BLaER1 treated with 17β-estradiol and CSF1 and Interleukin-3, amounts not matched to agents 10 nM and 100 nM (cell line): ENCODE measurements at regions not wholly inside any gene's neighbourhood (a gene's known extent, or its start where the extent isn't known, plus 50 kb on each side); places are given as distances from the start of the nearest gene placed in this dataset.

Experiments
- H3K27ac ChIP-seq, 11 experiments: shearing (Covaris generic); formaldehyde crosslinking; 2 replicates each; pipeline ENCODE4 v1.8.1; 2022
- H3K27me3 ChIP-seq, 11 experiments: shearing (Covaris generic); formaldehyde crosslinking; 2 replicates each; pipeline ENCODE4 v1.8.1; 2022
- H3K36me3 ChIP-seq, 11 experiments: shearing (Covaris generic); formaldehyde crosslinking; 2 replicates each; pipeline ENCODE4 v1.8.1; 2022
- H3K4me1 ChIP-seq, 10 experiments: shearing (Covaris generic); formaldehyde crosslinking; 2 replicates each; pipeline ENCODE4 v1.8.1; 2022
- H3K4me2 ChIP-seq, 11 experiments: shearing (Covaris generic); formaldehyde crosslinking; 2 replicates each; pipeline ENCODE4 v1.8.1; 2022
- H3K4me3 ChIP-seq, 10 experiments: shearing (Covaris generic); formaldehyde crosslinking; 2 replicates each; pipeline ENCODE4 v1.8.1; 2022
- H3K9ac ChIP-seq, 11 experiments: shearing (Covaris generic); formaldehyde crosslinking; 2 replicates each; pipeline ENCODE4 v1.8.1; 2022
- H3K9me3 ChIP-seq, 11 experiments: shearing (Covaris generic); formaldehyde crosslinking; replicated peaks in 1 of 11; 2 replicates each; pipeline ENCODE4 v1.8.1; 2022
- H4K20me1 ChIP-seq, 11 experiments: shearing (Covaris generic); formaldehyde crosslinking; 2 replicates each; pipeline ENCODE4 v1.8.1; 2022
- Cebpa-rat ChIP-seq, 11 experiments: shearing (Covaris generic); IDR thresholded peaks; 2 replicates each; pipeline ENCODE4 v1.8.1; 2022

DNA sequence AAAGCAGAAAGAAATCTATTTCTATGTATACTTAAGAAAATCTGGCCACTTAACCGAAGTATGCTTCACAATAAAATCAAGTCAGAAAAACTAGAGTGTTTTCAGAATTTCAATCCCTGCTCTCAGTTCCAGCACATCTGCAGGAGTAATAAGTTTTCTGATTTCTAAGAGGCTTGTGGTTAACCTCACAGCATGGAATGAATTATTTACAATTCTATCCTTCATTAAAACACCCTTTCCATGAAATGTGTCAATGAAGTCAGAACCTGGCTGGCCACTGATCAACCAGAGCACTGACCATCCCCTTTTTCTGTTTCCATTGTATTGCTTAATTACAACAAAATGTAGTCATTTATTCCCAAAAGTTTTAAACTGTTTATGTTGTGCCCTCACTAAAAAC is 781.4 kb upstream of the INTU start:
- no peak overlapping the region for H3K4me3 ChIP-seq
- H3K4me1 ChIP-seq, result peaks cover 0 to 16% (median 2%) of the 10 kb centered on the region in 10 experiments; a peak in 9 of 20 replicates
- H3K27ac ChIP-seq, result no peak overlapping the region
- H3K9me3 ChIP-seq, result no peaks in the 10 kb centered on the region
- TF ChIP-seq Cebpa-rat (IDR thresholded peaks at IDR 0.05), result no peak
- no peaks in the 10 kb centered on the region for H4K20me1 ChIP-seq
- H3K9ac ChIP-seq, result no peak overlapping the region
- H3K36me3 ChIP-seq, result no peaks in the 10 kb centered on the region
- no peak overlapping the region for H3K4me2 ChIP-seq
- no peaks in the 10 kb centered on the region for H3K27me3 ChIP-seq

DNA sequence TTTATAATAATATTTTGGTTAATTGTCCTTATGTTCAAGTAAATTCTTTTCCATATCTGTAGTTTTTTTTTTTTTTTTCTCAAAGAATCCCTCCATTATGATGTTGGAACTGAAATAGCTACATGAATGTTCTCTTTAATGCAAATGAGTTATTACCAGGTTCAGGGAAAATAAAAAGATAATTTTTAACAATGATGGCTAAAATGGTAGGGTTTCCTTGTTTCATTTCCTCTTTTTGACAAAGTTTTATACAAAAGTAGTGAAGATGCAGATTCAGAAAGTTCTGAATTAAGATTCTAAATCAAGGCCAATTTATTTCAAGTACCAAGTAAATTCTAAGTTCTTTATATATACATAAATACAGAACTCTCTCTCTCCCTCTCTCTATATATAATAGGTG is 779.0 kb upstream of the INTU start:
- no peak for TF ChIP-seq Cebpa-rat (IDR thresholded peaks at IDR 0.05)
- no peak overlapping the region for H3K27ac ChIP-seq
- no peaks in the 10 kb centered on the region for H3K27me3 ChIP-seq
- no peaks in the 10 kb centered on the region for H4K20me1 ChIP-seq
- H3K9ac ChIP-seq, result no peak overlapping the region
- no peak overlapping the region for H3K4me2 ChIP-seq
- peaks cover 0 to 16% (median 2%) of the 10 kb centered on the region in 10 experiments; a peak in 9 of 20 replicates for H3K4me1 ChIP-seq
- H3K4me3 ChIP-seq, result no peak overlapping the region
- H3K9me3 ChIP-seq, result no peaks in the 10 kb centered on the region
- H3K36me3 ChIP-seq, result no peaks in the 10 kb centered on the region

DNA sequence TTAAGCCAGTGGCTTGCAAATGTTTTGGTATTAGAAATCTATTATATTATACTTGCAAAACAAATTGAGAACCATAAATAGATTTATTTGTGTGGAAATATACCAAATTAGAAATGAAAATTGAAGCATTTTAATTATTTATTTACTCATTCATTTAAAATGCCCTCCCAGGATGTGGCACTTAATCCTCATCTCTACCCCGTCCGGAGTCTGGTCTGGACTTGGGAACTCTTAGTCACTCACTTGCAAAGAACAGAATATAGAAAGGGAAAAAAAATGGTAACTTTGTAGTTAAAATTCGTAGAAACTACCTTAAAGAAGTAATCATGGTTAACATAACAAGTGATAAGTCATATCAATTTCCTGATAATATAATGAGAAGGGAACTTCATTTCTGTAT is 775.9 kb upstream of the INTU start:
- Histone ChIP-seq H3K36me3 (no peaks in the 10 kb centered on the region), H3K27me3 (no peaks in the 10 kb centered on the region), H3K4me1 (0 out of 20 replicates have a peak, but pooled peaks cover 0 to 7% (median 0%) of the 10 kb centered on the region in 10 experiments), H3K4me3 (no peak overlapping the region), H3K9ac (no peak overlapping the region), H4K20me1 (no peaks in the 10 kb centered on the region), H3K9me3 (no peaks in the 10 kb centered on the region), H3K27ac (no peak overlapping the region), H3K4me2 (no peak overlapping the region)
- no peak for TF ChIP-seq Cebpa-rat (IDR thresholded peaks at IDR 0.05)

DNA sequence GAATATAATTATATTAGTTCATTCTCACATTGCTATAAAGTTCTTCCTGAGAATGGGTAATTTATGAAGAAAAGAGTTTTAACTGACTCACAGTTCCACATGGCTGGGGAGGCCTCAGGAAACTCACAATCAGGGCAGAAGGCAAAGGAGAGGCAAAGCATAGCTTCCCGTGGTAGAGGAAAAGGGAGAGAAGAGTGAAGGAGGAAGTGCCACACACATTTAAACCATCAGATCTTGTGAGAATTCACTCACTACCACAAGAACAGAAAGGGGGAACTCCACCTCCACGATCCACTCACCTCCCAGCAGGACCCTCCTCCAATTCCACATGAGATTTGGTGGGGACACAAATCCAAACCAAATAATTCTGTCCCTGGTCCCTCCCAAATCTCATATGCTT is 773.4 kb upstream of the INTU start:
- Histone ChIP-seq H3K4me1 (0 out of 20 replicates have a peak, but pooled peaks cover 0 to 4% (median 0%) of the 10 kb centered on the region in 10 experiments), H3K9me3 (no peaks in the 10 kb centered on the region), H3K36me3 (no peaks in the 10 kb centered on the region), H3K27me3 (no peaks in the 10 kb centered on the region), H3K9ac (no peak overlapping the region), H3K27ac (no peak overlapping the region), H3K4me2 (no peak overlapping the region), H4K20me1 (no peaks in the 10 kb centered on the region), H3K4me3 (no peak overlapping the region)
- TF ChIP-seq Cebpa-rat (IDR thresholded peaks at IDR 0.05), result no peak

GRCh38 chr4:126859872-126860271 is 772.9 kb upstream of the INTU start:
- Histone ChIP-seq H3K4me2 (no peak overlapping the region), H3K9me3 (no peaks in the 10 kb centered on the region), H3K4me1 (0 out of 20 replicates have a peak, but pooled peaks cover 0 to 4% (median 0%) of the 10 kb centered on the region in 10 experiments), H4K20me1 (no peaks in the 10 kb centered on the region), H3K4me3 (no peak overlapping the region), H3K36me3 (no peaks in the 10 kb centered on the region), H3K27me3 (no peaks in the 10 kb centered on the region), H3K9ac (no peak overlapping the region), H3K27ac (no peak overlapping the region)
- no peak for TF ChIP-seq Cebpa-rat (IDR thresholded peaks at IDR 0.05)

GRCh38 chr4:126860308-126860707 is 772.4 kb upstream of the INTU start:
- Histone ChIP-seq H3K9ac (no peak overlapping the region), H3K4me3 (no peak overlapping the region), H3K36me3 (no peaks in the 10 kb centered on the region), H3K4me2 (no peak overlapping the region), H3K27me3 (no peaks in the 10 kb centered on the region), H4K20me1 (no peaks in the 10 kb centered on the region), H3K27ac (no peak overlapping the region), H3K4me1 (0 out of 20 replicates have a peak, but pooled peaks cover 0 to 4% (median 0%) of the 10 kb centered on the region in 10 experiments), H3K9me3 (no peaks in the 10 kb centered on the region)
- no peak for TF ChIP-seq Cebpa-rat (IDR thresholded peaks at IDR 0.05)

- Histone ChIP-seq H3K9me3 (peaks cover 19 to 38% (median 28%) of the 10 kb centered on the region in 11 experiments), H3K27ac (no peak overlapping the region), H3K9ac (no peak overlapping the region), H4K20me1 (no peaks in the 10 kb centered on the region), H3K4me3 (no peak overlapping the region), H3K4me1 (no peaks in the 10 kb centered on the region), H3K36me3 (no peaks in the 10 kb centered on the region), H3K27me3 (no peaks in the 10 kb centered on the region), H3K4me2 (no peak overlapping the region)
- no peak for TF ChIP-seq Cebpa-rat (IDR thresholded peaks at IDR 0.05)
Measured at GRCh38 chr4:126869967-126870366, 762.8 kb upstream of the INTU start.

DNA sequence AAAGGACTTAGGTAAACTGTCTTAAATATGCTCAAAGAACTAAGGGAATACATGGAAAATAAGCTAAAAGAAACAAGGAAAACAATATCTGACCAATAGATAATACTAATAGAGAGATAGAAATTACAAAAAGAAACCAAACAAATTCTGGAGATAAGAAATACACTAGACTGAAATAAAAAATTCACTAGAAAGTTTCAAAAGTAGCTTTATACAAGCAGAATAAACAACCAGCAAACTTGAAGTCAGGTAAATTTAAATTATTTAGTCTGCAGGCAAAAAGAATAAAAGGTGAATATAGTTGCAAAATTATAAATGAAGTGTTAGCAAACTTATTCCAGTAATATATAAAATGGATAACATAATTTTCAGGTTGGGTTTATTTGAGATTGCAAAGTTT is 760.9 kb upstream of the INTU start:
- Histone ChIP-seq H3K27ac (no peak overlapping the region), H3K9ac (no peak overlapping the region), H3K4me1 (no peaks in the 10 kb centered on the region), H4K20me1 (no peaks in the 10 kb centered on the region), H3K9me3 (peaks cover 19 to 38% (median 28%) of the 10 kb centered on the region in 11 experiments), H3K4me3 (no peak overlapping the region), H3K36me3 (no peaks in the 10 kb centered on the region), H3K4me2 (no peak overlapping the region), H3K27me3 (no peaks in the 10 kb centered on the region)
- TF ChIP-seq Cebpa-rat (IDR thresholded peaks at IDR 0.05), result no peak

DNA sequence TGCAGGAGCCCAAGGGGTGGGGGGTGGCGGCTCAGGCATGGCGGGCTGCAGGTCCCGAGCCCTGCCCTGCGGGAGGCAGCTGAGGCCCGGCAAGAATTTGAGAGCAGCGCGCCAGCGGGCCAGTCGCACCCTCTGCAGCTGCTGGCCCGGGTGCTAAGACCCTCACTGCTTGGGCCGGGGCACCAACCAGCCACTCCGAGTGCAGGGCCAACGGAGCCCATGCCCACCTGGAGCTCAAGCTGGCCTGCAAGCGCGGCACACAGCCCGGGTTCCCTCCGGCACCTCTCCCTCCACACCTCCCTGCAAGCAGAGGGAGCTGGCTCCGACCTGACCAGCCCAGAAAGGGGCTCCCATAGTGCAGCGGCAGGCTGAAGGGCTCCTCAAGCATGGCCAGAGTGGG is 758.2 kb upstream of the INTU start:
- no peaks in the 10 kb centered on the region for H3K36me3 ChIP-seq
- TF ChIP-seq Cebpa-rat (IDR thresholded peaks at IDR 0.05), result no peak
- no peaks in the 10 kb centered on the region for H4K20me1 ChIP-seq
- H3K4me3 ChIP-seq, result no peak overlapping the region
- peaks cover 19 to 38% (median 28%) of the 10 kb centered on the region in 11 experiments for H3K9me3 ChIP-seq
- H3K4me2 ChIP-seq, result no peak overlapping the region
- H3K27me3 ChIP-seq, result no peaks in the 10 kb centered on the region
- no peaks in the 10 kb centered on the region for H3K4me1 ChIP-seq
- no peak overlapping the region for H3K27ac ChIP-seq
- no peak overlapping the region for H3K9ac ChIP-seq

- Histone ChIP-seq H3K36me3 (no peaks in the 10 kb centered on the region), H4K20me1 (no peaks in the 10 kb centered on the region), H3K9ac (no peak overlapping the region), H3K4me3 (no peak overlapping the region), H3K27ac (no peak overlapping the region), H3K9me3 (no peaks in the 10 kb centered on the region), H3K4me2 (no peak overlapping the region), H3K4me1 (no peaks in the 10 kb centered on the region), H3K27me3 (no peaks in the 10 kb centered on the region)
- TF ChIP-seq Cebpa-rat (IDR thresholded peaks at IDR 0.05), result no peak
Measured at GRCh38 chr4:126888968-126889367, 743.8 kb upstream of the INTU start.
